MM.1S (cell line): ENCODE measurements at regions not wholly inside any gene's neighbourhood (a gene's known extent, or its start where the extent isn't known, plus 50 kb on each side); places are given as distances from the start of the nearest gene placed in this dataset.

Experiments
- DNase-seq: peaks from one replicate; pipeline ENCODE4 v3.0.0-alpha.2; 2015
- H2AFZ ChIP-seq: fragments of 300-600 bp; sonication (generic); 2 replicates; pipeline ENCODE4 v1.6.0; 2016; ENCODE audit warnings: antibody characterized with exemption, low read length
- H3F3A ChIP-seq: fragments of 300-600 bp; sonication (generic); 2 replicates; pipeline ENCODE4 v1.6.1; 2016; ENCODE audit warnings: mild to moderate bottlenecking, antibody characterized with exemption, low read length, moderate library complexity, mixed read lengths; ENCODE audit not compliant: insufficient read depth
- H3K27ac ChIP-seq: fragments of 300-600 bp; sonication (generic); 2 replicates; pipeline ENCODE4 v1.5.1; 2016; ENCODE audit warnings: mild to moderate bottlenecking, low read length
- H3K27me3 ChIP-seq: fragments of 300-600 bp; sonication (generic); replicated peaks from 2 replicates; pipeline ENCODE4 v1.6.0; 2016; ENCODE audit warnings: low read length; ENCODE audit not compliant: insufficient read depth
- H3K36me3 ChIP-seq: fragments of 300-600 bp; sonication (generic); replicated peaks from 2 replicates; pipeline ENCODE4 v1.6.1; 2016; ENCODE audit warnings: mild to moderate bottlenecking, low read length, mixed read lengths; ENCODE audit not compliant: insufficient read depth
- H3K4me1 ChIP-seq: fragments of 300-600 bp; sonication (generic); 2 replicates; pipeline ENCODE4 v1.6.1; 2016; ENCODE audit warnings: low read length, mixed read lengths
- H3K4me2 ChIP-seq: fragments of 300-600 bp; sonication (generic); 2 replicates; pipeline ENCODE4 v1.6.0; 2016; ENCODE audit warnings: low read depth, low read length
- H3K4me3 ChIP-seq: fragments of 300-600 bp; sonication (generic); 2 replicates; pipeline ENCODE4 v1.5.1; 2016; ENCODE audit warnings: low read length, mixed read lengths
- H3K79me2 ChIP-seq: fragments of 300-600 bp; sonication (generic); 2 replicates; pipeline ENCODE4 v1.6.1; 2016; ENCODE audit warnings: mixed run types, low read length, mixed read lengths
- H3K9ac ChIP-seq: fragments of 300-600 bp; sonication (generic); 2 replicates; pipeline ENCODE4 v1.6.1; 2016; ENCODE audit warnings: low read length, mixed read lengths
- H3K9me2 ChIP-seq: fragments of 300-600 bp; sonication (generic); replicated peaks from 2 replicates; pipeline ENCODE4 v1.6.1; 2016; ENCODE audit warnings: mild to moderate bottlenecking, low read length, mixed read lengths; ENCODE audit not compliant: insufficient read depth
- H3K9me3 ChIP-seq: fragments of 300-600 bp; sonication (generic); replicated peaks from 2 replicates; pipeline ENCODE4 v1.6.1; 2016; ENCODE audit warnings: mild to moderate bottlenecking, low read length, mixed read lengths; ENCODE audit not compliant: insufficient read depth
- H4K20me1 ChIP-seq: fragments of 300-600 bp; sonication (generic); 2 replicates; pipeline ENCODE4 v1.6.1; 2016; ENCODE audit warnings: mild to moderate bottlenecking, low read length, moderate library complexity, mixed read lengths; ENCODE audit not compliant: insufficient read depth
- CTCF ChIP-seq: fragments of 300-600 bp; sonication (generic); IDR thresholded peaks from 2 replicates; pipeline ENCODE4 v1.5.1; 2016; ENCODE audit warnings: antibody characterized with exemption, low read length, mixed read lengths
- EZH2 ChIP-seq: fragments of 300-600 bp; sonication (generic); optimal IDR thresholded peaks from 2 replicates; pipeline ENCODE3; 2017; ENCODE audit warnings: low read depth, mild to moderate bottlenecking, antibody characterized with exemption, low read length, mixed read lengths
- EZH2phosphoT487 ChIP-seq: fragments of 300-600 bp; sonication (generic); IDR thresholded peaks from 2 replicates; pipeline ENCODE4 v1.6.1; 2018; ENCODE audit warnings: antibody characterized with exemption, low read length

- Histone ChIP-seq H3K9me2 (no peaks in the 10 kb centered on the region), H3K27me3 (no peaks in the 10 kb centered on the region), H4K20me1 (no peaks in the 10 kb centered on the region), H3K4me3 (no peak overlapping the region), H3K79me2 (no peaks in the 10 kb centered on the region), H2AFZ (no peak overlapping the region), H3K36me3 (no peaks in the 10 kb centered on the region), H3F3A (no peaks in the 10 kb centered on the region), H3K4me2 (no peak overlapping the region), H3K9ac (no peak overlapping the region), H3K9me3 (no peaks in the 10 kb centered on the region), H3K27ac (no peak overlapping the region), H3K4me1 (no peaks in the 10 kb centered on the region)
- no peak for DNase-seq
- TF ChIP-seq CTCF (no peak), EZH2phosphoT487 (no peak), EZH2 (no peak)
These were observed 56.4 kb upstream of the NPAS1 start for GRCh38 chr19:46963093-46963734.

GRCh38 chr19:46967578-46968032 lies 52.0 kb upstream of the NPAS1 start:
- no peaks in the 10 kb centered on the region for H3K36me3 ChIP-seq
- H3K4me3 ChIP-seq: no peak overlapping the region
- H3F3A ChIP-seq: no peaks in the 10 kb centered on the region
- no peaks in the 10 kb centered on the region for H3K4me1 ChIP-seq
- no peaks in the 10 kb centered on the region for H4K20me1 ChIP-seq
- no peak overlapping the region for H3K4me2 ChIP-seq
- H3K79me2 ChIP-seq: no peaks in the 10 kb centered on the region
- no peak overlapping the region for H3K9ac ChIP-seq
- H3K27ac ChIP-seq: no peak overlapping the region
- TF ChIP-seq CTCF (no peak), EZH2 (no peak), EZH2phosphoT487 (no peak)
- no peak for DNase-seq
- no peaks in the 10 kb centered on the region for H3K9me3 ChIP-seq
- no peaks in the 10 kb centered on the region for H3K27me3 ChIP-seq
- no peaks in the 10 kb centered on the region for H3K9me2 ChIP-seq
- no peak overlapping the region for H2AFZ ChIP-seq
